Heart right ventricle (tissue), 16 donors: ENCODE measurements at regions not wholly inside any gene's neighbourhood (a gene's known extent, or its start where the extent isn't known, plus 50 kb on each side); places are given as distances from the start of the nearest gene placed in this dataset.

Experiments
- ATAC-seq, 8 donors: fragments of 200-7000 bp; cut with Tn5 transposase; one replicate each; pipeline ENCODE4 v1.9.1; 2020; ENCODE audit warnings: mild to moderate bottlenecking in 8 of 8, moderate library complexity in 8 of 8, moderate number of reproducible peaks in 1 of 8
- DNase-seq, 2 donors: peaks; one replicate each; pipeline ENCODE4 v3.0.0-alpha.2; 2020
- H3K27ac ChIP-seq, 10 donors: fragments of 200-600 bp; sonication (generic) in 2 of 10; one replicate each; pipeline versions ENCODE4 v1.5.0 to v1.8.0; 2020 to 2022; ENCODE audit warnings: mild to moderate bottlenecking in 3 of 10
- H3K27me3 ChIP-seq, 7 donors: fragments of 200-600 bp; one replicate each; pipeline ENCODE4 v1.8.0; 2021 to 2022; ENCODE audit warnings: mild to moderate bottlenecking in 2 of 7
- H3K36me3 ChIP-seq, 9 donors: fragments of 200-600 bp; sonication (generic) in 1 of 9; one replicate each; pipeline versions ENCODE4 v1.5.0 to v1.8.0; 2020 to 2022; ENCODE audit warnings: mild to moderate bottlenecking in 2 of 9
- H3K4me1 ChIP-seq, 9 donors: fragments of 200-600 bp; sonication (generic) in 1 of 9; one replicate each; pipeline versions ENCODE4 v1.5.0 to v1.8.0; 2020 to 2022; ENCODE audit warnings: mild to moderate bottlenecking in 4 of 9
- H3K4me3 ChIP-seq, 10 donors: fragments of 200-600 bp; sonication (generic) in 2 of 10; one replicate each; pipeline versions ENCODE4 v1.5.0 to v1.8.0; 2020 to 2022; ENCODE audit warnings: mild to moderate bottlenecking in 7 of 10, moderate library complexity in 2 of 10
- H3K9me3 ChIP-seq, 11 donors: fragments of 200-600 bp in 10 of 11; sonication (generic) in 2 of 11; one replicate each; pipeline versions ENCODE4 v1.5.0 to v1.8.0; 2013 to 2022; ENCODE audit warnings: mild to moderate bottlenecking in 2 of 11, control low read depth in 1 of 11, moderate library complexity in 1 of 11
- WGBS, 2 donors: extraction: QIAGEN DNeasy Blood & Tissue Kit; methylation state at CpG; one replicate each; pipeline ENCODE4 v1.1.7; 2013; ENCODE audit warnings: inconsistent platforms in 1 of 2; 5-methylcytosine and 5-hydroxymethylcytosine counted together
- intact Hi-C, 10 donors: fragments of 100-400 bp; cut with DNase I; formaldehyde crosslinking; loops; one replicate each; pipeline versions ENCODE4 v1.11.1 to v1.14.2; 2022
- TF ChIP-seq, protein P1 (sequence below), 9 donors: fragments of 200-600 bp; sonication (generic) in 2 of 9; IDR thresholded peaks; one replicate each; pipeline versions ENCODE4 v1.5.0 to v1.8.0; 2021 to 2022; ENCODE audit warnings: antibody characterized with exemption in 9 of 9, mild to moderate bottlenecking in 5 of 9, moderate library complexity in 1 of 9
- donor health status: Arrhythmogenic right ventricular cardiomyopathy.
- donor health status: ischemic (EF 13 %, LVEDD 7.1; RV severe dilation, severe dysfunction).
- donor health status: healthy with polysubstance abuse.
- donor health status: DM: no; HTN: yes; CAD: no.
- donor health status: DM: no; HTN: no; CAD: no.
- donor health status: ischemic (EF 25% LVEDD 6.9; RV normal size, moderate dysfunction).
- donor health status: ischemic (EF 25% LVEDD 5.7; RV mildly dilated, moderate dysfunction).
- donor health status: healthy.
- donor health status: DM: yes; HTN: yes; CAD: no.
- donor health status: Ischemic cardiomyopathy.
- donor health status: ischemic (EF 35%, LVEDD 5.7; RV mildly dilated, moderate dysfunction).
- donor health status: nonischemic (EF 11% LVEDD 7.7; RV severe dilation, severe dysfunction).
- donor health status: DM: yes; HTN: yes; CAD: no.
- donor health status: PGD.
- donor health status: ischemic (EF 29% LVEDD 5.4; RV normal size, mild dysfunction).
- donor health status: nonischemic (EF 23%, LVEDD 6.1; RV moderate dilation, normal function).

DNA sequence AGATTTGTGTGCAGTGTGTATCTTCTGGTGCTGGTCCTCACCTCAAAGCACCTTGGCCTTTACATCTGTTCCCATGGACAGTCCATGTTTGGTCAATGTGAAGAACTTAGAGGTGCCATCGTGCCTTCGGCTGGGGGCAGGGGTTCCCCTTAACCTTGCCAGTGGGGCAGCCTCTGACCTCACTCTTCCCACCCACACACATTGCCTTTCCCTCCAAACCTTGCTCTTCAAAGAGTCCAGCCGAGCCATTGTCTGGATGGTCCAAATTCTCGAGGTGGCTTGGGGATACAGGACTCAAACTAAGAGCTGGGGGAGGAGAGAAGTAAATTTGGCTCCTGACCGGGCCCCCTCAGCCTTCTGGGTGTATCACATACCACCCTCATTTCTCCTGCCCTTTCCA lies 76.2 kb upstream of the HABP2 start:
- Histone ChIP-seq H3K9me3 (peaks cover 0 to 31% (median 15%) of the 10 kb centered on the region in 11 donors), H3K27me3 (no peaks in the 10 kb centered on the region), H3K27ac (no peak overlapping the region), H3K4me3 (no peak overlapping the region), H3K36me3 (no peaks in the 10 kb centered on the region), H3K4me1 (peaks cover 0 to 26% (median 14%) of the 10 kb centered on the region in 9 donors)
- WGBS, 2 donors = 84 to 90% methylated on average over 5 of the region's 5 CpGs
- intact Hi-C loops = no loop called here
- TF ChIP-seq, protein P1, sequence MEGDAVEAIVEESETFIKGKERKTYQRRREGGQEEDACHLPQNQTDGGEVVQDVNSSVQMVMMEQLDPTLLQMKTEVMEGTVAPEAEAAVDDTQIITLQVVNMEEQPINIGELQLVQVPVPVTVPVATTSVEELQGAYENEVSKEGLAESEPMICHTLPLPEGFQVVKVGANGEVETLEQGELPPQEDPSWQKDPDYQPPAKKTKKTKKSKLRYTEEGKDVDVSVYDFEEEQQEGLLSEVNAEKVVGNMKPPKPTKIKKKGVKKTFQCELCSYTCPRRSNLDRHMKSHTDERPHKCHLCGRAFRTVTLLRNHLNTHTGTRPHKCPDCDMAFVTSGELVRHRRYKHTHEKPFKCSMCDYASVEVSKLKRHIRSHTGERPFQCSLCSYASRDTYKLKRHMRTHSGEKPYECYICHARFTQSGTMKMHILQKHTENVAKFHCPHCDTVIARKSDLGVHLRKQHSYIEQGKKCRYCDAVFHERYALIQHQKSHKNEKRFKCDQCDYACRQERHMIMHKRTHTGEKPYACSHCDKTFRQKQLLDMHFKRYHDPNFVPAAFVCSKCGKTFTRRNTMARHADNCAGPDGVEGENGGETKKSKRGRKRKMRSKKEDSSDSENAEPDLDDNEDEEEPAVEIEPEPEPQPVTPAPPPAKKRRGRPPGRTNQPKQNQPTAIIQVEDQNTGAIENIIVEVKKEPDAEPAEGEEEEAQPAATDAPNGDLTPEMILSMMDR (IDR thresholded peaks at IDR 0.05) = no peak
- no peak for DNase-seq
- peak in 1 of 8 donors; percentile 10 for ATAC-seq

DNA sequence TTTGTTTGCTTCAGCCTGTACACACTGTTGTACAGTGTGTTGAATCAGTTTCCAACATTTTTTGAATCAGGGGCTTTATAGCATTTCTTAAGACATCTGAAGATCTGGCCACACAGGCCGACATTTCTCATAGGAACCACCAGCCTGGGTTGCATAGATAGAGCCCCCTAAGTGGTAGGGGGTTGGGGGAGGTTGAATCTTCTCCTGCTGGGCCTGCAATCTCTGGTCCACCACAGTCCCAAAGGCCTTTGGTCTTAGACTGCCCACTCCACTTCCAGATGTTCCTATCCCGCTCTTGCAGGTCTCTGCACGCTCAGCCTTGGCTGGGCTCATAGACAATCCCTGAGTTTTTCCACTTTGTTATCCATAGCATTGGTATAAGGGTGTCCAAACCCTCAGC lies 75.4 kb upstream of the HABP2 start:
- no peak overlapping the region for H3K4me3 ChIP-seq
- intact Hi-C loops = no loop called here
- TF ChIP-seq, protein P1 (IDR thresholded peaks at IDR 0.05) = no peak
- H3K27ac ChIP-seq = no peak overlapping the region
- DNase-seq (no peak), ATAC-seq (no peak)
- peaks cover 0 to 26% (median 14%) of the 10 kb centered on the region in 9 donors for H3K4me1 ChIP-seq
- no peaks in the 10 kb centered on the region for H3K27me3 ChIP-seq
- H3K36me3 ChIP-seq = no peaks in the 10 kb centered on the region
- 91 to 92% methylated on average over 3 of the region's 3 CpGs for WGBS, 2 donors
- peaks cover 0 to 38% (median 15%) of the 10 kb centered on the region in 11 donors for H3K9me3 ChIP-seq

DNA sequence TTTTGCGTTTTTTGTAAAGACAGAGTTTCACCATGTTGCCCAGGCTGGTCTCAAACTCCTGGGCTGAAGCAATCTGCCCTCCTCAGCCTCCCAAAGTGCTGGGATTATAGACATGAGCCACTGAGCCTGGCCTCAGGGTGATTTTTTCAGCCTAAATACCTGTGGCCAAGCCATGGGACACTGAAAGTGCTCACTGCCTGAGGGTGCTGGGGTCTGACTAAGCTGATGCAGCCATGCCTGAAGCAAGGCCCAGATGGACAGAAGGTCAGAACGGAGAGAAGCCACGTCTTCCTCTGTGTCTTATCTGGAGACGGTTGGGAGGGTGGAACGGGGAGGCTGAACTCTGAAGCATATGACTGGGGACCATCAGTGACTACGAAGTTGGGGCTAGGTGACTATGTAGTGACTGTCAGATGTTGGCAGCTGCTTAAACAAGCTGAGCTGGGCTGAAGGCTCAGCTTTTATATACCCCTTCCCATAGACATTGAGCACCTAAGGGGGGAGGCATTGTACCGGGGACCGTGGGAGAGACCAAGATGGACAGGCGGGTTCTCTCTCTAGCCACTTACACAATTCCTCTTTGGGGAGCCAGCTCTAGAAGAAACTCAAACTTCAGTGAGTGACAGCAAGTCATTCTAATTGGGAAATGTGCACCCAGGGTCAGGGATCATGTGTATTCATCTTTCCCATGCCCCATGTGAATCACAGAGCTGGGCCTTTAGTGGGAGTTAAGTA lies 73.3 kb upstream of the HABP2 start:
- H3K27ac ChIP-seq = no peak overlapping the region
- H3K36me3 ChIP-seq = no peaks in the 10 kb centered on the region
- H3K9me3 ChIP-seq = peaks cover 0 to 40% (median 15%) of the 10 kb centered on the region in 11 donors
- intact Hi-C loops = no loop called here
- no peak overlapping the region for H3K4me3 ChIP-seq
- peaks cover 0 to 15% (median 12%) of the 10 kb centered on the region in 9 donors for H3K4me1 ChIP-seq
- no peaks in the 10 kb centered on the region for H3K27me3 ChIP-seq
- TF ChIP-seq, protein P1 (IDR thresholded peaks at IDR 0.05) = no peak
- WGBS, 2 donors = 90 to 93% methylated on average over 9 of the region's 9 CpGs
- DNase-seq (no peak), ATAC-seq (no peak)

DNA sequence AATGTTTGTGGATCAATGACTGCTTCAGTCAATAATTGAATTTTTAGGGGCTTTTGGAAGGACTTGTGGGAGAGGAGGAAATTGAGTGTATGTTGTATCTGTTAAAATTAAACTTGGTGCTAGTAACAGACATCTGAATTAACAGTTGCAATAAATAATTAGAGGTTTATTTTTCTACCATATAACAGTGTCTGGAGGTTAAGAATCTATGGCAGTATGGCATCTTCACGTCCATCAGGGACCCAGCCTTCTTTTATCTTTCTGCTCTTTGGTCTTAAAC lies 72.8 kb upstream of the HABP2 start:
- DNase-seq = no peak
- H3K4me1 ChIP-seq = peaks cover 0 to 10% (median 7%) of the 10 kb centered on the region in 9 donors
- TF ChIP-seq, protein P1 (IDR thresholded peaks at IDR 0.05) = no peak
- ATAC-seq = no peak
- no peak overlapping the region for H3K4me3 ChIP-seq
- H3K36me3 ChIP-seq = no peaks in the 10 kb centered on the region
- no peak overlapping the region for H3K27ac ChIP-seq
- no peaks in the 10 kb centered on the region for H3K27me3 ChIP-seq
- H3K9me3 ChIP-seq = peaks cover 0 to 40% (median 15%) of the 10 kb centered on the region in 11 donors
- WGBS, 2 donors = 43 to 44% methylated on average over 1 of the region's 1 CpG
- intact Hi-C loops = no loop called here
